ENCODE measurements at regions not wholly inside any gene's neighbourhood (a gene's known extent, or its start where the extent isn't known, plus 50 kb on each side); places are given as distances from the start of the nearest gene placed in this dataset.

GRCh38 chr2:10499275-10499907 lies 51.3 kb upstream of the ODC1 start:
- 79 to 81% methylated on average over 14 of the region's 14 CpGs for WGBS, 2 donors
- Histone ChIP-seq H3K27ac (ENCODE audit: low read depth in 1 of 2, low read length in 2 of 2) (no peak overlapping the region), H3K9me3 (ENCODE audit: control insufficient read depth, low read length) (peaks cover 1% of the 10 kb centered on the region), H3K4me3 (ENCODE audit: low read length in 2 of 2) (no peak overlapping the region), H3K4me1 (ENCODE audit: control insufficient read depth in 1 of 2, insufficient read depth in 2 of 2, low read length in 2 of 2) (no peaks in the 10 kb centered on the region), H3K36me3 (ENCODE audit: control insufficient read depth in 1 of 2, insufficient read depth in 2 of 2, low read length in 1 of 2) (no peaks in the 10 kb centered on the region), H3K27me3 (ENCODE audit: control insufficient read depth in 1 of 2, insufficient read depth in 2 of 2, low read length in 1 of 2) (no peaks in the 10 kb centered on the region)
- intact Hi-C loops (cut with DNase I), result no loop called here
- ATAC-seq (ENCODE audit: low FRiP score) (no peak), DNase-seq (peak in 1 of 2 donors; percentile 16)

DNA sequence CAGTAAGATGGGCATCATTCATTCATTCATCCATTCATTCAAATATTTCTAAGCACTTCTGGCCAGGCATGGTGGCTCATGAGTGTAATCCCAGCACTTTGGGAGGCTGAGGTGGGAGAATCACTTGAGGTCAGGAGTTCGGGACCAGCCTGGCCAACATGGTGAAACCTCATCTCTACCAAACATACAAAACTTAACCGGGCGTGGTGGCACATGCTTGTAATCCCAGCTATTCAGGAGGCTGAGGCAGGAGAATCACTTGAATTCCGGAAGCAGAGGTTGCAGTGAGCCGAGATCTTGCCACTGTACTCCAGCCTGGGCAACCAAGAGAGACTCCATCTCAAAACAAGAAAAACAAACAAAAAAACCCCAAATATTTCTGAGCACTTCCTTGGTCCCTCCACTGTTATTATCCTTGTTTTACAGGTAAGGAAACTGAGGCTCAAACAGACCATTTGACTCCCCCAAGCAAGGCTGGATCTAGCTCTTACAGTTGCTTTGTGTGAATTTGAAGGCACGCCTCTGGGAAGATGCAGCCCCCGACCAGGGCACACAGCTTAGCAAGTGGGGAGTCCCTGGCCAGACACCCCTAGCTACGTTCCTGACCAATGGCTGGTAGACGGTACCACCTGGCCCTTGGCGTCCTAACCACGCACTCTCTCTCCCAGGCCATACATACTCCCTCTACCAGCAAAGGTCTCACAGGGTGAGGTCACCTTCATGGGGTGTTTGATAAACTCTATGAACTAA lies 50.6 kb upstream of the ODC1 start:
- intact Hi-C loops (cut with DNase I), result no loop called here
- ATAC-seq (ENCODE audit: low FRiP score), result no peak
- DNase-seq, result peak in 1 of 2 donors; percentile 35

More for the DNA sequence above, 50.6 kb upstream of the ODC1 start:
- no peak overlapping the region for H3K4me3 ChIP-seq (ENCODE audit: low read length in 2 of 2)
- H3K36me3 ChIP-seq (ENCODE audit: control insufficient read depth in 1 of 2, insufficient read depth in 2 of 2, low read length in 1 of 2), result no peaks in the 10 kb centered on the region
- no peak overlapping the region for H3K27ac ChIP-seq (ENCODE audit: low read depth in 1 of 2, low read length in 2 of 2)
- no peaks in the 10 kb centered on the region for H3K4me1 ChIP-seq (ENCODE audit: control insufficient read depth in 1 of 2, insufficient read depth in 2 of 2, low read length in 2 of 2)
- H3K9me3 ChIP-seq (ENCODE audit: control insufficient read depth, low read length), result peaks cover 1% of the 10 kb centered on the region
- 91 to 93% methylated on average over 11 of the region's 11 CpGs for WGBS, 2 donors
- no peaks in the 10 kb centered on the region for H3K27me3 ChIP-seq (ENCODE audit: control insufficient read depth in 1 of 2, insufficient read depth in 2 of 2, low read length in 1 of 2)

Data from aorta (tissue), 5 donors.